ENCODE measurements at regions not wholly inside any gene's neighbourhood (a gene's known extent, or its start where the extent isn't known, plus 50 kb on each side); places are given as distances from the start of the nearest gene placed in this dataset.
"Not testable (repeated sequence)": the region's sequence is repeated elsewhere in the genome, so short reads cannot be mapped to it uniquely, and the experiment has no call there.

DNA sequence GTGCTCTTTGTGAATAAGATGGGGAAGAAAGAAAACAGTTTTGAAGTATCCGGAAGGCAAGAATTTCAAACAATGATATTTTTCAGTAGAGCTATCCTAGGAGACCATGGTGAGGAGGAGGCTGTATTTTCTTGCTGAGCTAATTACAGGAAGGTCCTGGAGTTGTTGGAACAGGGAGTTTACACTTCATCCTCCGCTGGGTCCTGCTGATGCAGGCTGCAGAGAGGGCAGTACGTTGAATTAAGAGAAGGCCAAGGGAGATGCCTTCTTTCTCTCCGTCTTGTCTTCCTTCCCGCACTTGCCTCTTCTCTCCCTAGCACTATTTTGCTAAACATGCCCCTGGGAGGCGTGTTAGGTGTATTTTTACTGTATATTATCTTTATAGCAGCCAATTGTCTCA, 60.0 kb upstream of the EDAR start:
- DNase-seq (ENCODE audit: low read depth), result no peak

- no peak for DNase-seq (ENCODE audit: low read depth)
These were observed 59.1 kb upstream of the EDAR start for GRCh38 chr2:109048163-109048562.

DNA sequence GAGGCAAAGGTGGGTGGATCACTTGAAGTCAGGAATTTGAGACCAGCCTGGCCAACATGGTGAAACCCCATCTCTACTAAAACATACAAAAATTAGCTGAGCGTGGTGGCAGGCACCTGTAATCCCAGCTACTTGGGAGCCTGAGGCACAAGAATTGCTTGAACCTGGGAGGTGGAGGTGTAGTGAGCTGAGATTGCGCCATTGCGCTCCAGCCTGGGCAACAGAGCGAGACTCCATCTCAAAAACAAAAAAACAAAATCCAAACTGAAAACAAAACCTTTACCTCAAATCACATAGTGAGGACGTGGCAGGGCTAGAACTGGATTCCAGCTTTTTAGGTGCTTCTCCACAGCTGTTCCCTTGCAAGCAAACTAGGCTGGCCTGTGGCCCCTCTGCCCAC, 58.5 kb upstream of the EDAR start:
- DNase-seq (ENCODE audit: low read depth), result not testable (repeated sequence)

- peak; percentile 3 for DNase-seq (ENCODE audit: low read depth)
These were observed 58.0 kb upstream of the EDAR start for GRCh38 chr2:109046925-109047508.

DNA sequence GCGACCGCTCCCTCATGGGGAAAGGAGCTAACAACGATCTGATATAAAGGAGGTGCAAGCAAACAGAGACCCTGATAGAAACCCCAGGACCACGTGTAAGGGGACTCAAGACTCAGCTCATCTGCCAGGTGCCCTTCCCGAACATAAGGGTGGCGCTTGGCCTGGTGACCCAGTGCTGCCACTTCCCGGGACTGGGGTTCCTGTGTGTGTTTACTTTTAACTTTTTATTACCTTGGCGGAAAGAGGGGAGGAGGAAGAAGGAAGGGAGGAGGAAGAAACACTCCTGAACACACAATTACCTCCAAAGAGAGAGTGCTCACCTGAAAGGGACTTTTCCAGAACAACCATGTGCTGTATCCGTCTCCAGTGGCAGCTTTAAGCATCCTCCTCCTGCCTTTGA, 56.5 kb upstream of the EDAR start:
- DNase-seq (ENCODE audit: low read depth), result no peak

DNA sequence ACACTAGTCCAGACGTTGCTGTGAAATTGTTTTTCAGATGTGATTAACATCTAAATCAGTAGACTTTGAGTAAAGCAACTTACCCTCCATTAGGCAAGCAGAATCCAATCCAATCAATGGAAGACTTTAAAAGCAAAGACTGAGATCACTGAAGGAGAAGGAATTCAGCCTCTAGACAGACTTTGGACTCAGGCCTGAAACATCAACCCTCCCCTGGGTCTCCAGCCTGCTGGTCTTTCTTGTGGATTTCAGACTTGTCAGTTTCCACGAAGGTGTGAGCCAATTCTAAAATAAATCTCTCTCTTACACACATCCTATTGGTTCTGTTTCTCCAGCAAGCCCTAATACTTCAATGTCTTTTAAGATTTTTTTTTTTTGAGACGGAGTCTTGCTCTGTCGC, 50.0 kb upstream of the EDAR start:
- no peak for DNase-seq (ENCODE audit: low read depth)
